Heart left ventricle (tissue), 13 donors: ENCODE measurements at regions not wholly inside any gene's neighbourhood (a gene's known extent, or its start where the extent isn't known, plus 50 kb on each side); places are given as distances from the start of the nearest gene placed in this dataset.

Experiments used
- CTCF ChIP-seq, 12 donors: fragments of 200-600 bp; sonication (generic) in 4 of 12; IDR thresholded peaks; one replicate each; pipeline versions ENCODE4 v1.5.0 to v1.8.0; 2018 to 2022; ENCODE audit warnings: antibody characterized with exemption in 12 of 12, mild to moderate bottlenecking in 5 of 12
- POLR2A ChIP-seq, 2 donors: fragments of 450-650 bp; IDR thresholded peaks; one replicate each; pipeline ENCODE4 v1.6.1; 2017; ENCODE audit warnings: antibody characterized with exemption in 2 of 2, mild to moderate bottlenecking in 2 of 2, moderate library complexity in 2 of 2
- donor health status: ischemic (EF 13 %, LVEDD 7.1; RV severe dilation, severe dysfunction).
- donor health status: DM: no; HTN: yes; CAD: no.
- donor health status: DM: no; HTN: no; CAD: no.
- donor health status: ischemic (EF 25% LVEDD 6.9; RV normal size, moderate dysfunction).
- donor health status: ischemic (EF 25% LVEDD 5.7; RV mildly dilated, moderate dysfunction).
- donor health status: ischemic (EF 35%, LVEDD 5.7; RV mildly dilated, moderate dysfunction).
- donor health status: nonischemic (EF 11% LVEDD 7.7; RV severe dilation, severe dysfunction).
- donor health status: DM: yes; HTN: yes; CAD: no.
- donor health status: PGD.
- donor health status: ischemic (EF 29% LVEDD 5.4; RV normal size, mild dysfunction).
- donor health status: nonischemic (EF 23%, LVEDD 6.1; RV moderate dilation, normal function).

- TF ChIP-seq CTCF (IDR thresholded peaks at IDR 0.05) (no peak), POLR2A (IDR thresholded peaks at IDR 0.05) (no peak)
Observed at GRCh38 chr15:68880382-68880781, 49.9 kb upstream of the SPESP1 start.
